Neural cell (in vitro differentiated cells): ENCODE measurements at regions not wholly inside any gene's neighbourhood (a gene's known extent, or its start where the extent isn't known, plus 50 kb on each side); places are given as distances from the start of the nearest gene placed in this dataset.

Source experiments
- H2AFZ ChIP-seq: fragments of 200-600, 300-800 bp; sonication (generic), shearing (Covaris generic); 2 replicates; pipeline ENCODE4 v1.6.0; 2014; ENCODE audit warnings: low read depth, mild to moderate bottlenecking, antibody characterized with exemption, low read length, moderate library complexity
- H3F3A ChIP-seq: fragments of 200-600 bp; shearing (Covaris generic); 2 replicates; pipeline ENCODE4 v1.6.1; 2016; ENCODE audit warnings: mild to moderate bottlenecking, moderate library complexity, mixed read lengths, antibody characterized with exemption, low read length; ENCODE audit not compliant: insufficient read depth, poor library complexity, severe bottlenecking
- H3K27ac ChIP-seq: fragments of 200-600, 300-800 bp; sonication (generic), shearing (Covaris generic); 2 replicates; pipeline ENCODE4 v1.5.1; 2014; ENCODE audit warnings: mild to moderate bottlenecking, low read length, moderate library complexity
- H3K27me3 ChIP-seq: fragments of 300-800, 200-600 bp; sonication (generic), shearing (Covaris generic); 2 replicates; pipeline ENCODE4 v1.6.0; 2014; ENCODE audit warnings: mild to moderate bottlenecking, low read depth, low read length, moderate library complexity; ENCODE audit not compliant: insufficient read depth
- H3K36me3 ChIP-seq: fragments of 300-800, 200-600 bp; sonication (generic), shearing (Covaris generic); 2 replicates; pipeline ENCODE4 v1.5.1; 2014; ENCODE audit warnings: mild to moderate bottlenecking, antibody characterized with exemption, low read length, moderate library complexity; ENCODE audit not compliant: insufficient read depth
- H3K4me2 ChIP-seq: fragments of 300-800, 200-600 bp; sonication (generic), shearing (Covaris generic); 2 replicates; pipeline ENCODE4 v1.6.0; 2014; ENCODE audit warnings: mild to moderate bottlenecking, low read length
- H3K4me3 ChIP-seq: fragments of 300-800, 200-600 bp; sonication (generic), shearing (Covaris generic); 2 replicates; pipeline ENCODE4 v1.5.1; 2014; ENCODE audit warnings: mild to moderate bottlenecking, low read length, moderate library complexity
- H3K79me2 ChIP-seq: fragments of 200-600 bp; shearing (Covaris generic); replicated peaks from 2 replicates; pipeline ENCODE4 v1.6.0; 2014; ENCODE audit warnings: mild to moderate bottlenecking, low read length, moderate library complexity; ENCODE audit not compliant: insufficient read depth
- H3K9ac ChIP-seq: fragments of 300-800, 200-600 bp; sonication (generic), shearing (Covaris generic); 2 replicates; pipeline ENCODE4 v1.6.1; 2016; ENCODE audit warnings: mild to moderate bottlenecking, low read length, mixed read lengths
- H3K9me2 ChIP-seq: fragments of 200-600 bp; shearing (Covaris generic); 2 replicates; pipeline ENCODE4 v1.6.1; 2016; ENCODE audit warnings: mild to moderate bottlenecking, low read length, mixed read lengths; ENCODE audit not compliant: insufficient read depth
- H3K9me3 ChIP-seq: fragments of 200-600, 300-800 bp; sonication (generic), shearing (Covaris generic); 2 replicates; pipeline ENCODE4 v1.6.1; 2016; ENCODE audit warnings: mild to moderate bottlenecking, mixed run types, low read length, moderate library complexity, mixed read lengths
- H4K20me1 ChIP-seq: fragments of 200-600 bp; shearing (Covaris generic); 2 replicates; pipeline ENCODE4 v1.6.1; 2016; ENCODE audit warnings: mild to moderate bottlenecking, mixed run types; ENCODE audit not compliant: insufficient read depth
- CTCF ChIP-seq: fragments of 450-650 bp; IDR thresholded peaks from 2 replicates; pipeline ENCODE4 v1.5.1; 2014; ENCODE audit warnings: antibody characterized with exemption, mild to moderate bottlenecking, moderate library complexity; ENCODE audit not compliant: poor library complexity, severe bottlenecking
- EP300 ChIP-seq: fragments of 450-650 bp; conservative IDR thresholded peaks from 2 replicates; pipeline ENCODE4 v1.6.1; 2014; ENCODE audit warnings: antibody characterized with exemption, mild to moderate bottlenecking, moderate library complexity; ENCODE audit not compliant: poor library complexity, severe bottlenecking
- EZH2 ChIP-seq: fragments of 200-600, 300-800 bp; shearing (Covaris generic), sonication (generic); IDR thresholded peaks from 2 replicates; pipeline ENCODE4 v1.6.1; 2014; ENCODE audit warnings: antibody characterized with exemption, low read length, borderline replicate concordance, mild to moderate bottlenecking; ENCODE audit not compliant: insufficient read depth, poor library complexity, severe bottlenecking
- MXI1 ChIP-seq: fragments of 450-650 bp; conservative IDR thresholded peaks from 2 replicates; pipeline ENCODE4 v1.6.1; 2014; ENCODE audit warnings: antibody characterized with exemption, mild to moderate bottlenecking; ENCODE audit not compliant: poor library complexity, severe bottlenecking
- POLR2AphosphoS5 ChIP-seq: IDR thresholded peaks from 2 replicates; pipeline ENCODE4 v1.6.1; 2012
- RAD21 ChIP-seq: fragments of 450-650 bp; conservative IDR thresholded peaks from 2 replicates; pipeline ENCODE4 v1.6.1; 2014; ENCODE audit warnings: antibody characterized with exemption, mild to moderate bottlenecking, moderate library complexity
- REST ChIP-seq: IDR thresholded peaks from 2 replicates; pipeline ENCODE4 v1.6.1; 2012; ENCODE audit warnings: borderline replicate concordance
- SMC3 ChIP-seq: fragments of 450-650 bp; conservative IDR thresholded peaks from 2 replicates; pipeline ENCODE4 v1.6.1; 2014; ENCODE audit warnings: antibody characterized with exemption, mild to moderate bottlenecking, moderate library complexity; ENCODE audit not compliant: poor library complexity
- TAF1 ChIP-seq: IDR thresholded peaks from 2 replicates; pipeline ENCODE4 v1.6.1; 2012; ENCODE audit warnings: low read depth

GRCh38 chr4:162685410-162685809, 481.3 kb downstream of the NAF1 start:
- Histone ChIP-seq H3K9me3 (no peaks in the 10 kb centered on the region), H4K20me1 (no peaks in the 10 kb centered on the region), H3K9me2 (no peaks in the 10 kb centered on the region), H3K4me3 (no peak overlapping the region), H3K36me3 (no peaks in the 10 kb centered on the region), H3K27me3 (no peaks in the 10 kb centered on the region), H2AFZ (no peak overlapping the region), H3K27ac (no peak overlapping the region), H3K4me2 (no peak overlapping the region), H3F3A (no peaks in the 10 kb centered on the region), H3K79me2 (no peaks in the 10 kb centered on the region), H3K9ac (no peak overlapping the region)
- no peak for TF ChIP-seq EZH2
- no peak for TF ChIP-seq REST
- no peak for TF ChIP-seq EP300
- no peak for TF ChIP-seq MXI1
- TF ChIP-seq RAD21, result no peak
- no peak for TF ChIP-seq CTCF
- no peak for TF ChIP-seq SMC3
- TF ChIP-seq POLR2AphosphoS5, result no peak
- no peak for TF ChIP-seq TAF1

GRCh38 chr4:162684998-162685397, 481.7 kb downstream of the NAF1 start:
- Histone ChIP-seq H3K27ac (no peak overlapping the region), H3F3A (no peaks in the 10 kb centered on the region)
- TF ChIP-seq SMC3 (no peak), EZH2 (no peak), MXI1 (no peak), CTCF (no peak), TAF1 (no peak), RAD21 (no peak), EP300 (no peak), REST (no peak), POLR2AphosphoS5 (no peak)

More at GRCh38 chr4:162684998-162685397, 481.7 kb downstream of the NAF1 start:
- Histone ChIP-seq H3K36me3 (no peaks in the 10 kb centered on the region), H3K79me2 (no peaks in the 10 kb centered on the region), H3K9ac (no peak overlapping the region), H3K27me3 (no peaks in the 10 kb centered on the region), H3K4me3 (no peak overlapping the region), H2AFZ (no peak overlapping the region), H3K9me3 (no peaks in the 10 kb centered on the region), H3K9me2 (no peaks in the 10 kb centered on the region), H4K20me1 (no peaks in the 10 kb centered on the region), H3K4me2 (no peak overlapping the region)
